ENCODE measurements at regions not wholly inside any gene's neighbourhood (a gene's known extent, or its start where the extent isn't known, plus 50 kb on each side); places are given as distances from the start of the nearest gene placed in this dataset.

DNA sequence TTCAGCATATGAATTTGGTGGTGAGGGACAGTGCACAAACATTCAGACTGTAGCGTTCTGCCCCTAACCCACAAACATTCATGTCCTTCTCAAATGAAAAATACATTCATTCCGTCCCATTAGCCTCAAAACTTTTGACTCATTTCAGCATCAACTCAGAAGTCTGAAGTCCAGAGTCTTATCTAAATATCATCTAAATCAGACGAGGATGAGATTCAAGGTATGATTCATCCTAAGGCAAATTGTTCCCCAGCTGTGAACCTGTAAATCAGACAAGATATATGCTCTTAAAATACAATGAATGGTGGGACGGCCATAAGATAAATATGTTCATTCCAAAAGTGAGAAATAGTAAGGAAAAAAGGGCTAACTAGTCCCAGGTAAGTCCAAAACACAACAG, 1195.6 kb upstream of the ADGRL4 start:
- TF ChIP-seq ZFX (IDR thresholded peaks at IDR 0.05; ENCODE audit: borderline replicate concordance) = no peak
- TF ChIP-seq, protein P1, sequence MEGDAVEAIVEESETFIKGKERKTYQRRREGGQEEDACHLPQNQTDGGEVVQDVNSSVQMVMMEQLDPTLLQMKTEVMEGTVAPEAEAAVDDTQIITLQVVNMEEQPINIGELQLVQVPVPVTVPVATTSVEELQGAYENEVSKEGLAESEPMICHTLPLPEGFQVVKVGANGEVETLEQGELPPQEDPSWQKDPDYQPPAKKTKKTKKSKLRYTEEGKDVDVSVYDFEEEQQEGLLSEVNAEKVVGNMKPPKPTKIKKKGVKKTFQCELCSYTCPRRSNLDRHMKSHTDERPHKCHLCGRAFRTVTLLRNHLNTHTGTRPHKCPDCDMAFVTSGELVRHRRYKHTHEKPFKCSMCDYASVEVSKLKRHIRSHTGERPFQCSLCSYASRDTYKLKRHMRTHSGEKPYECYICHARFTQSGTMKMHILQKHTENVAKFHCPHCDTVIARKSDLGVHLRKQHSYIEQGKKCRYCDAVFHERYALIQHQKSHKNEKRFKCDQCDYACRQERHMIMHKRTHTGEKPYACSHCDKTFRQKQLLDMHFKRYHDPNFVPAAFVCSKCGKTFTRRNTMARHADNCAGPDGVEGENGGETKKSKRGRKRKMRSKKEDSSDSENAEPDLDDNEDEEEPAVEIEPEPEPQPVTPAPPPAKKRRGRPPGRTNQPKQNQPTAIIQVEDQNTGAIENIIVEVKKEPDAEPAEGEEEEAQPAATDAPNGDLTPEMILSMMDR (IDR thresholded peaks at IDR 0.05) = no peak
- no peak overlapping the region for H3K27ac ChIP-seq

DNA sequence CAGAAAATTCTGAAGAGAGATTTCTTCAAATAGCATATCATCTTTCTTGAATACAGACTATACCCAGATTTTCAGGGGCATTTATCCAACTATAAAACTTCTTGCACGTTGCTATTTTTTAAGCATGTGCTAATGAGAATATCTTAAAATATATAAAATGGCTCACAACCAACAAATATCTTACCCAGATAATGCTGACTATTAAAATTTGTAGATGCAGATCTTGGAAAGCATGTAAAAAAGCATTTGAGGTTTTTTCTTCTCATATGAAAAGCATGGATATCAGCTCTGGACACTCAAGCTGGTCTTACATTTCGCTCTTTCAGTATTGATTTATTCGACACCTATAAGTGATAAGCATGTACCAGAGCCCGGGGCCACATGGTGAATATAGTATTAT, 1187.7 kb upstream of the ADGRL4 start:
- TF ChIP-seq, protein P1 (IDR thresholded peaks at IDR 0.05) = no peak
- TF ChIP-seq ZFX (IDR thresholded peaks at IDR 0.05; ENCODE audit: borderline replicate concordance) = no peak
- H3K27ac ChIP-seq = no peak overlapping the region

DNA sequence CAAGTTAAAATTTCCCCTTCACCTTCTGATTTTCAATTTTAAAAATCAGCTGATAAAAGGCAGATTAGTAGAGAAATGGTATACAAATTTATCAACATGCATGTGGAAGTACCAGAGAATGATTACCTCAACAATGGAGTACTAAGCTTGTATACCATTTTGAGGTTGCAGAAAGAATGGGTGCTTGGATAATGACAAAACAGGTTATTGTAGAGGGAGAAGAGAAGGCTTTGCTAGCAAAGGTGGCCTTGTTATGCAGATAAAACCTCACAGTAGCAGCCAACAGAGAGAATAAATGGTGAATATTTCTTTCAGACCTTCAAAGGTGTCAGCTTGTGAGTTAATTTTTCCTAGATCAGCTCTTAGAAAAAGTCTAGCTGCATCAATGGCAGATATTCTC, 1174.9 kb upstream of the ADGRL4 start:
- H3K27ac ChIP-seq = no peak overlapping the region
- no peak for TF ChIP-seq ZFX (IDR thresholded peaks at IDR 0.05; ENCODE audit: borderline replicate concordance)
- TF ChIP-seq, protein P1 (IDR thresholded peaks at IDR 0.05) = no peak

DNA sequence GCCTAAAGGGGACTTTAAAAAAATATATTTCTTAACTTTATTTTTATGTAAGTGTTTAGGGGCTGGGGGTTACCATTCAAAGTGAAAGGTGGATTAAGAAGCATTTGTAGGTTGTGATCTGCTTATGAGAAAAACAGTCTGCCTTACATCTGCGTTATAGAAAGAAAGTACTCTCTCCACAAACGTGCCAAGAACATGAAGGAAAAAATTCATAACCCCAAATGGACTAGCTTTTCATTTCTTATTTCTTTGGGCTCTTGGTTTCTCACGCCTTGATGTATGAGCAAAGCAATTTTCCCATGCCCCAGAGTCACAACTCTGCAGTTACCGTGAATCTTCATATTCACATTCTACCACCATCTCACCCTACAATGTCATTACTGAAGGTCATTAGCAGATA, 1165.1 kb upstream of the ADGRL4 start:
- H3K27ac ChIP-seq = no peak overlapping the region
- TF ChIP-seq, protein P1 (IDR thresholded peaks at IDR 0.05) = no peak
- TF ChIP-seq ZFX (IDR thresholded peaks at IDR 0.05; ENCODE audit: borderline replicate concordance) = no peak

DNA sequence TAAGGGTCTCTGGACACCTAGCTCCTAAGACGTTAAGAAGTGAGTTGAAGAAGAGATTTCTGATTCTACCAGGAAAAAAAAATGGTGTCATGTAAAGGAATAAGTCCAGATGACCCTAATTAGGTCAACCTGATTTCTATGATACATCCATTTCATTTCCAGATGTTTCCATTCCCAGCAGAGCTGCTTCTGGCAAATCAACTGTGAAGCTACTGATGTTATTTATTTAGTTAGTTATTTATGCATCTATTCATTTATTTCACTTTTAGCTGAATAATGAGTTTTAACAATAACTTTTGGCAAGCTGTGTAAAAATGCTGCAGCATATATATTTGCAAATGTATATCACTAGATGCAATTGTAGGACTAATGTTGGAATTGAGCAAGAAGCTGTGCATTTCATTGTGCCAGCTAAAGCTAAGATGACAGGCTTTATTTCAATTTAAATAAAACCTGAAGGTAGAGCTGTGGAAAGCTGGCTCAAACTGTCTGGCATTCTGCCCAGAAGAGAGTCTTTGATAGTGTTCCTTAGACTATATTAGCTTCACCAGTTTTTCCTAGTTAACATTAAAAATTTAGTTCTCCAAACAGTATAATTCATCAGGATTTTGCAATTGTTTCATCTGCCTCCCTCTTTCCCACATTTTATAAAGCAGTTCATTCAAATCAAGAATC, 1164.4 kb upstream of the ADGRL4 start:
- no peak for TF ChIP-seq ZFX (IDR thresholded peaks at IDR 0.05; ENCODE audit: borderline replicate concordance)
- TF ChIP-seq, protein P1 (IDR thresholded peaks at IDR 0.05) = no peak
- no peak overlapping the region for H3K27ac ChIP-seq

DNA sequence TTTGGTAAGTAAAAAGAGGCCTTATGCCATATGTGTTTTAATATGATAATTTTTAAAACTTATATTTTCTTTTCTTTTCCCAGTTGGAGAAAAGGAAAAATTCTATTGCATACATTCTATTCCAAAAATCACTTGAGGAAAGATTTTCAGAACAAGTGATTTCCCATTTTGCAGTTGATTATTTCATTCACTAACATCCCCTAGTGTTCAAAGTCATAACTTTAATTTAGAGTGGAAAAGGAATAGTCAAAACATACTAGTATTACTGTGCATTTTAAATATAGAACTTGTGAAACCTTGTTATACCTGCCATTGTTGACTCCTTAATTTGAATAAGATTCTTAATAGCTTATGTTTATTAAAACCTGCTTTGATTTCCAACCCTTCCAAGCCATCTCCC, 1157.6 kb upstream of the ADGRL4 start:
- no peak overlapping the region for H3K27ac ChIP-seq
- TF ChIP-seq, protein P1 (IDR thresholded peaks at IDR 0.05) = no peak
- no peak for TF ChIP-seq ZFX (IDR thresholded peaks at IDR 0.05; ENCODE audit: borderline replicate concordance)

DNA sequence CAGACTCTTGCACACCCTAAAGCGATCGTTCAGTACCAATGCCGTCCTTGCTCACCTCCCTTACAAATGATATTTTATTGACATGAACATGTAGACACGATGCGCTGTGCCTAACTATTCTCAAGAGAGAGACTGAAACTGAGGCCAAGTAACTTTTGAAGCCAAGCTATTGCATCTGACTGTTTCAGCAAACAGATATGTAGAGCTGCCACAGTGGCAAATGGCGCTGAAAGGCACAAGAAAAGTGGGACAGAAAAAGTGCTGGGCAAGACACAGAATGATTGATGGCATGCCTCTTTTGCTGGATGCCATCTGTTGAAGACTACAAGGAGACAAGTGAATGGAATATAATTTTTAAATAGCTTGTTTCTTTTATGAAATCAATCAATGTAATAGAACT, 1157.2 kb upstream of the ADGRL4 start:
- no peak overlapping the region for H3K27ac ChIP-seq
- no peak for TF ChIP-seq ZFX (IDR thresholded peaks at IDR 0.05; ENCODE audit: borderline replicate concordance)
- TF ChIP-seq, protein P1 (IDR thresholded peaks at IDR 0.05) = no peak
